HuH-7 (cell line): ENCODE measurements at regions not wholly inside any gene's neighbourhood (a gene's known extent, or its start where the extent isn't known, plus 50 kb on each side); places are given as distances from the start of the nearest gene placed in this dataset.
"Not testable (repeated sequence)": the region's sequence is repeated elsewhere in the genome, so short reads cannot be mapped to it uniquely, and the experiment has no call there.

Experiments used
- DNase-seq: peaks from one replicate; pipeline ENCODE4 v3.0.0; 2011; ENCODE audit warnings: low spot score

GRCh38 chrX:41981481-41982013 is 58.2 kb upstream of the CASK start:
- DNase-seq = no peak

- not testable (repeated sequence) for DNase-seq
Observed at GRCh38 chrX:41974677-41975076, 51.3 kb upstream of the CASK start.

- no peak for DNase-seq
Observed at GRCh38 chrX:41973208-41973607, 49.9 kb upstream of the CASK start.
